ENCODE measurements at regions not wholly inside any gene's neighbourhood (a gene's known extent, or its start where the extent isn't known, plus 50 kb on each side); places are given as distances from the start of the nearest gene placed in this dataset.

DNA sequence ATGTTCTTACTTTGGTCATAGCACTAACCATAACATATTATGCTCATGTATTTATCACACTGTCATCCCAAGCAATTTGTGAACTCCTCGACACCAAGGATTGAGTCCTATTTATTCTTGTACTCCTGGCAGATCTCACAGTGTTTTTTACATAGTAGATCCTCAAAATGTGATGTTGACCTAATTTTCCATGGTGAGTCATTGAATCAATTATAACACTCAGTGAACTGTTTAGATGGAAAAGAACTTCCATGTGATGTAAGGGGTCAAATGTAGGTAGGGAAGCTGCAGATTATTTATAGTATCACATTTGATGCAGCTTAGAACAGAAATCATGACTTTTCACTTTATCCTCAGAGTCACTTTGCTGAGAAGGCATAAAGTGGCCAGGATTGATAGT lies 281.9 kb upstream of the ADAMTS5 start:
- H3K4me3 ChIP-seq (ENCODE audit: low read depth, low read length) = no peak overlapping the region
- DNase-seq (ENCODE audit: low read depth) = no peak
- TF ChIP-seq, protein P1, sequence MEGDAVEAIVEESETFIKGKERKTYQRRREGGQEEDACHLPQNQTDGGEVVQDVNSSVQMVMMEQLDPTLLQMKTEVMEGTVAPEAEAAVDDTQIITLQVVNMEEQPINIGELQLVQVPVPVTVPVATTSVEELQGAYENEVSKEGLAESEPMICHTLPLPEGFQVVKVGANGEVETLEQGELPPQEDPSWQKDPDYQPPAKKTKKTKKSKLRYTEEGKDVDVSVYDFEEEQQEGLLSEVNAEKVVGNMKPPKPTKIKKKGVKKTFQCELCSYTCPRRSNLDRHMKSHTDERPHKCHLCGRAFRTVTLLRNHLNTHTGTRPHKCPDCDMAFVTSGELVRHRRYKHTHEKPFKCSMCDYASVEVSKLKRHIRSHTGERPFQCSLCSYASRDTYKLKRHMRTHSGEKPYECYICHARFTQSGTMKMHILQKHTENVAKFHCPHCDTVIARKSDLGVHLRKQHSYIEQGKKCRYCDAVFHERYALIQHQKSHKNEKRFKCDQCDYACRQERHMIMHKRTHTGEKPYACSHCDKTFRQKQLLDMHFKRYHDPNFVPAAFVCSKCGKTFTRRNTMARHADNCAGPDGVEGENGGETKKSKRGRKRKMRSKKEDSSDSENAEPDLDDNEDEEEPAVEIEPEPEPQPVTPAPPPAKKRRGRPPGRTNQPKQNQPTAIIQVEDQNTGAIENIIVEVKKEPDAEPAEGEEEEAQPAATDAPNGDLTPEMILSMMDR (IDR thresholded peaks at IDR 0.05; ENCODE audit: insufficient read depth, low read length) = no peak

DNA sequence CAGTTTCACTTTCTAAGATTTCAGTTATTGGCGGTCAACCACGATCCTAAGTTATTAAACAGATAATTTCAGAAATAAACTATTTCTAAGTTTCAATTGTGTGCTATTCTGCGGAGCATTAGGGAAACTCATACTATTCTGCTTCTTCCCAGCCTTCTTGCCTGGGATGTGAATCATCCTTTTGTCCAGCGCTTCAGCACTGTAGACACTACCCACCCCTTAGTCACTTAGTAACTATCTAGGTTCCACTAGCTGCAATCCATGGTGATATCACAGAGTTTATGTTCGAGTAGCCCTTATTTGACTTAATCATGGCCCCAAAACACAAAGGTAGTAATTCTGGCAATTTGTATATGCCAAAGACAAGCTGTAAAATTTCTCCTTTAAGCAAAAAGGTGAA lies 279.9 kb upstream of the ADAMTS5 start:
- no peak overlapping the region for H3K4me3 ChIP-seq (ENCODE audit: low read depth, low read length)
- peak; percentile 68 for DNase-seq (ENCODE audit: low read depth)
- TF ChIP-seq, protein P1 (IDR thresholded peaks at IDR 0.05; ENCODE audit: insufficient read depth, low read length) = no peak

DNA sequence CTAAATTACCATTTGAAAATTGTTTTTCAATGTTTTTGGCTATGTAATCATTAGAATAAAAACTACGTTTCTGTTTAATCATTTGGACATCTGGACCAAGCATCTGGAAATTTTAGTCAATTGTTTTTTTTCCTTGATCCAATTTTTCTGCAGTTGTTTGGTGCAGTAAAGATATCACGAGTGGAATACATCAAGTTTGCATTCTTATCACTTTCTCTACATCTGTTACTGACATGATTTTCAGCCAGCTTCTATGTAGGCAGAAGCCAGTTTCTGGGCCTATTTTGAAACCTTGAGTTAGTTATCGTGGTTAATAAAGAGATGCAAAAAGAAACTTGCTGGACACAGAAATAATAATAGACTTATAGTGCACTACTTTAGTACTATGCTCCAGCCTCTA lies 277.9 kb upstream of the ADAMTS5 start:
- no peak overlapping the region for H3K4me3 ChIP-seq (ENCODE audit: low read depth, low read length)
- TF ChIP-seq, protein P1 (IDR thresholded peaks at IDR 0.05; ENCODE audit: insufficient read depth, low read length) = no peak
- DNase-seq (ENCODE audit: low read depth) = peak; percentile 55

DNA sequence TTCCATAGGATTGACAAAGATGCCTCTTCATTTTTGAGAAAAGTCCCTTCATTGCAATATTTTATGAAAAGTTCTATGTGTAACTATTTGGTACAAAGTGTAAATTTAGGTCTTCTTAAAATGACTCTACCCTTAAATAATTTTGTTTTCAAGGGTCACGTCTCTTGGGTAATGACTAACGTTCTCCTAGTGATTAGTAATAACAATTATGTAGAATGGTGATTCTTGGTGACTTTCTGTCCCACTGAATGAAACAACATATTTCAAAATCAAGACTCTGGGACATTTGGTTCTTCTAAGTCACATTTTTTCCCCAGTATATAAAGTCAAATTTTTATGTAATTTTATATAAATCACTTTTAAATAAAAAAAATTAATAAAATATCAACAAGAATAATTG lies 277.5 kb upstream of the ADAMTS5 start:
- TF ChIP-seq, protein P1 (IDR thresholded peaks at IDR 0.05; ENCODE audit: insufficient read depth, low read length) = no peak
- peak; percentile 34 for DNase-seq (ENCODE audit: low read depth)

DNA sequence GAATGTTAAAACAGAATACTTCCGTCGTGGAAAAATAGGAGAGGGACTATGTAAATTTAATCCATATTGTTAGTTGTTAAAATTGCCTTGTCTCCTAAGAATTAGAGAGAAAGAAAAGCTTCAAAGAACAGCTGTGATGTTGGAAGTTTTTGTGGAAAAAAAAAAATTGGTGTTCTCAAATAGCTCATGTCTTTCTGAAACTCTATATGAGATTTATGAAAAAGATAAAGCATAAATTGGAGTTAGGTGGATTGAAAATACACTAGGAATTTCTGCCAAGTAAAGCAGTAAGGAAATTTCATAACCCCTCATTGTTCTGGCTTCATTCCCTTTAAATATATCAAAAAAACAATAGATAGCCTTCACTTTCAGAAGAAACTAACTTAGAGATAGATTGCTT lies 274.0 kb upstream of the ADAMTS5 start:
- TF ChIP-seq, protein P1 (IDR thresholded peaks at IDR 0.05; ENCODE audit: insufficient read depth, low read length) = no peak
- peak; percentile 73 for DNase-seq (ENCODE audit: low read depth)
- H3K4me3 ChIP-seq (ENCODE audit: low read depth, low read length) = no peak overlapping the region

More for the DNA sequence above, 277.5 kb upstream of the ADAMTS5 start:
- no peak overlapping the region for H3K4me3 ChIP-seq (ENCODE audit: low read depth, low read length)

DNA sequence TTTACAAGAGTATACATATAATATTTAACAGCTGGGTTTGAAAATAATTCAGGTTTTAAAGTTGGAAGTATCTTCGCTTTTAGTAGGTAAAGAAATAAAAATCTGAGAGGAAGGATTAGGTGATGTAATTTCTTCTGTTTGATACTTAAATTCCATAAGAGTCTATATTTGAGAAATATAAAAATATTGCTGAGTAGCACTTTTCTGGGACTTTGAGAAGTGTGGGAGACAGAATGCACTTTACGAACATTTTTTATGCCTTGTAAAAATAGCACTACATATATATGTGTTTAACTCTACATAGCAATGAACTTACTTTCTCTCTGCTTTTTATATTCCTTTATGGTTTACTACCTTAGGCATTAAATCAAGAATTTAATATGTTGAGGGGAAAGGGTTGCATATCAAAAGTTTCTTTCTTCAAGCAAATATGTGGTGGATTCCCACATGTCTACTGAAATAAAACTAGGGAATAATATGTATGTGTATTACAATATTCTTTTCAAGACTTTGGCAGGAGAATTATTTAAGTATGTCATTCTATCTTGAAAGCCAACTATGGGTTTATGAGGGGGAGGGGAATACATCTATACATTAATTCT lies 266.7 kb upstream of the ADAMTS5 start:
- H3K4me3 ChIP-seq (ENCODE audit: low read depth, low read length) = no peak overlapping the region
- DNase-seq (ENCODE audit: low read depth) = no peak
- TF ChIP-seq, protein P1 (IDR thresholded peaks at IDR 0.05; ENCODE audit: insufficient read depth, low read length) = no peak

DNA sequence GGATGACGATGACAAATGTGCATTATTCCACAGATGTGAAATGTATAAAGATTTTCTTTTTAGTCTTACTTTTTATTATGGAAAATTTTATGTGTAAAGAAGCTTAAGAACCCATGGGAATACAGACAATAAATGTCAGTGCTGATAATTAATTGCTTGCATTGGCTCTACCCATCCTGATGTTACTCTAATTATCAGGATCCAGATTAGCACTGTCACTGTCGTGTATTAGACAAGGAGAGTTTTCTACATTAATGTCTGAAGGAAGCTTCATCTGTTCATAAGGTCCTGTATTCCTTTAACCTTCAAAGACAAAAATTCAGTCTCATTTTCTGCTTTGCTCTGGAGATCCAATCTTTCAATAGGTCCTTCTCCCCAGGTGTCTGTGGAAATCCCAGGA lies 259.1 kb upstream of the ADAMTS5 start:
- TF ChIP-seq, protein P1 (IDR thresholded peaks at IDR 0.05; ENCODE audit: insufficient read depth, low read length) = no peak
- no peak for DNase-seq (ENCODE audit: low read depth)
- H3K4me3 ChIP-seq (ENCODE audit: low read depth, low read length) = no peak overlapping the region
